ENCODE measurements at regions not wholly inside any gene's neighbourhood (a gene's known extent, or its start where the extent isn't known, plus 50 kb on each side); places are given as distances from the start of the nearest gene placed in this dataset.
"Not testable (repeated sequence)": the region's sequence is repeated elsewhere in the genome, so short reads cannot be mapped to it uniquely, and the experiment has no call there.

DNA sequence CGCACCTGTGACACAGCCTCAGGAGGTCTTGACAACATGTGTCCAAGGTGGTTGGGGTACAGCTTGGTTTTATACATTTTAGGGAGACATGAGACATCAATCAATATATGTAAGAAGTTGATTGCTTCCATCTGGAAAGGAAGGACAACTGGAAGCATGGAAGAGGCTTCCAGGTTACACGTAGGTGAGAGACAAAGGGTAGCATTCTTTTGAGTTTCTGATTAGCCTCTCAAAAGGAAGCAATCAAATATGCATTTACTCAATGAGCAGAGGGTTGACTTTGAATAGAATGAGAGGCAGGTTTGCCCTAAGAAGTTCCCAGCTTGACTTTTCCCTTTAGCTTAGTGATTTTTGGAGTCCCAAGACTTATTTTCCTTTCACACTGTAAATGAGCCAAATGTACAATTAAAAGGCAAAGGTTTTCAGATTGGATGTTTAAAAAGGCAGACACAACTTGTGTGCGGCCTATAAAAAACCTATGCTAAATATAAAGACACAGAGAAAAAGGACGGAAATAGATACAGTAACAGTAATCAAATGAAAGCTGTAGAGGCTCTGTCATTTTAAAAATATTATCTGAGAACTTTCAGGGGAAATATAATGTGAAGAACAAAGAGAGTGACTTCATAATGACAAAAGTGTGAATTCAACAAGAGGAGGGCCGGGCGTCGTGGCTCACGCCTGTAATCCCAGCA lies 65.7 kb upstream of the LANCL2 start:
- no peak for DNase-seq (ENCODE audit: low read depth in 4 of 4, low spot score in 1 of 4)

GRCh38 chr7:55303220-55303619 lies 61.9 kb upstream of the LANCL2 start:
- DNase-seq (ENCODE audit: low read depth in 4 of 4, low spot score in 1 of 4) = no peak

GRCh38 chr7:55304018-55304762 lies 60.9 kb upstream of the LANCL2 start:
- DNase-seq (ENCODE audit: low read depth in 4 of 4, low spot score in 1 of 4) = no peak

GRCh38 chr7:55305135-55305534 lies 60.0 kb upstream of the LANCL2 start:
- DNase-seq (ENCODE audit: low read depth in 4 of 4, low spot score in 1 of 4) = no peak

- no peak for DNase-seq (ENCODE audit: low read depth in 4 of 4, low spot score in 1 of 4)
Observed at GRCh38 chr7:55306331-55306730, 58.8 kb upstream of the LANCL2 start.

- DNase-seq (ENCODE audit: low read depth in 4 of 4, low spot score in 1 of 4) = no peak
Observed at GRCh38 chr7:55307123-55307916, 57.8 kb upstream of the LANCL2 start.

DNA sequence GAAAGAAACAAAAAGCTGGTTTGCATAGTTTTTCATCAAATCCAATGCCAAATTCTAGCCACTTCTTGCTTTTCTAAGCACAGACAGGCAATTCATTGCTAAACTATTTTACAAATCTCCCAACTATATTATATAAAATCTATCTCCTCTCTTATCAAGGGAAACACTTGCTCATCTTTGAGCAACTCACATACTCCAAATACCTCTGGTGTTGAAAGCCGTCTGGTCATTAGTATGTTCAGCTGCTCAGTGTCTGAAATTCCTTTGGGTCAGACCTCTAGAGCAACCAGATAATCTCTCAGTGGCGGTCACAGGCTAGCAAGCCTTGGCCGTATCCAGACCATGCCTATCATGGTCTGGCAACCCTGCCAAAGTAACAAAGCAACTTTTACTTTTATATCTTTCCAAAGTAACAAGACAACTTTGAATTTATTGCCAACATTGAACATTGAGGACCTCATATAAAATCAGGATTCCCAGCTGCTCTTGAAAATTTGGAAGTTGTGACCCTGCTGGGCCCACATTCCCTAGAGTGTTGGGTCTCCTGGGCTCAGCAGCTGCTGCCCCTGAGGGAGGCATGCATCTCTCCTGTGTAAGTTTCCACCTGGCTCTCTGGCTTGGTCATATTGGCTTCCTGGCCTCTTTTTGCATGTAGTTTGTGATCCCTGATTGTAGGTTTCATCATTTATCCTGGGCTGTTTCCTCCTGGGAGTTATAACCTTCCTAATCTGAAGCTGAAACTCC lies 56.8 kb upstream of the LANCL2 start:
- no peak for DNase-seq (ENCODE audit: low read depth in 4 of 4, low spot score in 1 of 4)

DNA sequence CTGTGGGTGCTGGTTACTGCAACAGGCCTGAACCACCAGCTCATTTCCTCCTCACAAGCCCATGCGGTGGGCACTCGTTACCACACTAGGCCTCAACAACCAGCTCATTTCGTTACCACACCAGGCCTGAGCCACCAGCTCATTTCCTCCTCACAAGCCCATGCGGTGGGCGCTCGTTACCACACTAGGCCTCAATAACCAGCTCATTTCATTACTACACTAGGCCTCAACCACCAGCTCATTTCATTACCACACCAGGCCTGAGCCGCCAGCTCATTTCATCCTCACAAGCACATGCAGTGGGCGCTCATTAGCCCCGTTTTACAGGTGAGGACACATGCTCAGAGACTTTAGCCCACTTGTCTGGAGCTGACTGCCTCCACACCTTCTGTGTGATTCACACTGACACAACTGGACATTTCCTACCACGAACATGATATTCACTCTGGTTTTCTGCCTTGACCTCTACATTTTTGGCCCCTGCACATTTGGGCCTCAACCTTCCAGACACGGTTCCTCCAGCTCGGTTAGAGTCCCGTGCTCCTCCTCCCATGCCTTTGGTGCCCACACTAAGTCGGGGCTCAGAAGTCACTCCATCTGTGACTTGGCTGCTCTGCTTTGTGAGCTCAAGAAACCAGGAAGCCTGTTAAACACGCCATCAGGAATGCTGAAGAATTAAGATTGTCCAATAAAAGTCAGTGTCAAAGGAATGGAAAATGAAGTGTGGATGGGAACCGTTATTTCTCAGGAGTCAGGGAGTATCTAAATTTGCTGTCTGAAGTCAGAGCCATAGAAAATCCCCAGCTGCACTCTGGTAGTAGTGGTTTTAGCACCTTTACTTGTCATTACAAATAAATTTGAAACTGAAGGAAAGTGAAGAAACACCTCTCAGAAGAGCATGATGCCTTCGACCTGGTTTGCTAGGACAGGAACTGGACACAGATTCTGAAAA lies 55.8 kb upstream of the LANCL2 start:
- DNase-seq (ENCODE audit: low read depth in 4 of 4, low spot score in 1 of 4) = peak; percentile 12 to 52 (median 18)

- DNase-seq (ENCODE audit: low read depth in 4 of 4, low spot score in 1 of 4) = no peak
Observed at GRCh38 chr7:55310287-55311025, 54.7 kb upstream of the LANCL2 start.

DNA sequence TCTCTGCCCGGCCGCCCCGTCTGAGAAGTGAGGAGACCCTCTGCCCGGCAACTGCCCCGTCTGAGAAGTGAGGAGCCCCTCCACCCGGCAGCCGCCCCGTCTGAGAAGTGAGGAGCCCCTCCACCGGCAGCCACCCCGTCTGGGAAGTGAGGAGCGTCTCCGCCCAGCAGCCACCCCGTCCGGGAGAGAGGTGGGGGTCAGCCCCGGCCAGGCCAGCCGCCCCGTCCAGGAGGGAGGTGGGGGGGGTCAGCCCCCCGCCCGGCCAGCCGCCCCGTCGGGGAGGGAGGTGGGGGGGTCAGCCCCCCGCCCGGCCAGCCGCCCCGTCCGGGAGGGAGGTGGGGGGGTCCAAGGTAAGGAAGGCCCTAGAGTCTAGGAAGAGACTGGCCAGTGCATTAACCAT lies 53.2 kb upstream of the LANCL2 start:
- DNase-seq (ENCODE audit: low read depth in 4 of 4, low spot score in 1 of 4) = not testable (repeated sequence)

DNA sequence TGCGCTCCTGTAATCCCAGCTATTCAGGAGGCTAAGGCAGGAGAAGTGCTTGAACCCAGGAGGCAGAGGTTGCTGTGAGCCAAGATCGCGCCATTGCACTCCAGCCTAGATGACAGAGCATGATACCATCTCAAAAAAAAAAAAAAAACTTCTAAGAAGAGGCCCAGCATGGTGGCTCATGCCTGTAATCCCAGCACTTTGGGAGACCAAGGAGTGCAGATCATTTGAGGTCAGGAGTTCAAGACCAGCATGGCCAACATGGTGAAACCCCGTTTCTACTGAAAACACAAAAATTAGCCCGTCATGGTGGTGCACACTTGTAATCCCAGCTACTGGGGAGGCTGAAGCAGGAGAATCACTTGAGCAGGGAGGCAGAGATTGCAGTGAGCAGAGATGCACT lies 51.5 kb upstream of the LANCL2 start:
- not testable (repeated sequence) for DNase-seq (ENCODE audit: low read depth in 4 of 4, low spot score in 1 of 4)

DNA sequence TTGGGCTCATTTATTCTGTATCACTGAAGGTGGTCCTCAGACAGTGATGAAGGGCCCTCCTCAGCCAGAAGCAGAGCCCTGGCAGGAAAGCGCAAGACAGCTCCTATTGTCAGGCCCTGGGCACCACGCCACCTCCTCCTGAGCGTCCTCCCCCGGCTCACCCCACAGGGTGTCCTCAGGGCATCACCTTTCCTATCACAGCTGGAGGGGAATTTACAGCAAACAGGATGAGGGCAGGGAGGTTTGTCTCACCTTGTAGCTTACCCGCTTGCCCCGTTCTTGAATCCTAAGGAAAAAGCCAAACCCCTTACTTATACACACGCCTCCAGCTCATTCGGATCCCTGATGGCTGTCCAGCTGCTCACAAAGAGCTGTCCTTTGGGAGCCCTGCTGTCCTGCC lies 50.2 kb upstream of the LANCL2 start:
- no peak for DNase-seq (ENCODE audit: low read depth in 4 of 4, low spot score in 1 of 4)

All from stimulated activated CD4-positive, alpha-beta T cell treated with anti-CD3 and anti-CD28 coated beads, Interleukin-1b, Interleukin-23, amount 100 ng/mL, for 24 hours (primary cell).